ENCODE measurements at regions not wholly inside any gene's neighbourhood (a gene's known extent, or its start where the extent isn't known, plus 50 kb on each side); places are given as distances from the start of the nearest gene placed in this dataset.

GRCh38 chr4:33013282-33013681, 2293.1 kb downstream of the PCDH7 start:
- TF ChIP-seq POLR2A (IDR thresholded peaks at IDR 0.05; ENCODE audit: low read length) (no peak), GATA1 (IDR thresholded peaks at IDR 0.05; ENCODE audit: low read depth, low read length) (no peak)
- DNase-seq, result no peak

- no peak for DNase-seq
- no peak for TF ChIP-seq POLR2A (IDR thresholded peaks at IDR 0.05; ENCODE audit: low read length)
- no peak for TF ChIP-seq GATA1 (IDR thresholded peaks at IDR 0.05; ENCODE audit: low read depth, low read length)
Measured at GRCh38 chr4:33025236-33025635, 2305.1 kb downstream of the PCDH7 start.

GRCh38 chr4:33029976-33030375, 2309.8 kb downstream of the PCDH7 start:
- TF ChIP-seq GATA1 (IDR thresholded peaks at IDR 0.05; ENCODE audit: low read depth, low read length), result no peak
- no peak for TF ChIP-seq POLR2A (IDR thresholded peaks at IDR 0.05; ENCODE audit: low read length)
- DNase-seq, result no peak

GRCh38 chr4:33031328-33031727, 2311.2 kb downstream of the PCDH7 start:
- TF ChIP-seq POLR2A (IDR thresholded peaks at IDR 0.05; ENCODE audit: low read length) (no peak), GATA1 (IDR thresholded peaks at IDR 0.05; ENCODE audit: low read depth, low read length) (no peak)

GRCh38 chr4:33037464-33037863, 2317.3 kb downstream of the PCDH7 start:
- DNase-seq, result no peak
- TF ChIP-seq GATA1 (IDR thresholded peaks at IDR 0.05; ENCODE audit: low read depth, low read length) (no peak), POLR2A (IDR thresholded peaks at IDR 0.05; ENCODE audit: low read length) (no peak)

More at GRCh38 chr4:33031328-33031727, 2311.2 kb downstream of the PCDH7 start:
- DNase-seq, result no peak

GRCh38 chr4:33045334-33045733, 2325.2 kb downstream of the PCDH7 start:
- no peak for DNase-seq
- TF ChIP-seq POLR2A (IDR thresholded peaks at IDR 0.05; ENCODE audit: low read length) (no peak), GATA1 (IDR thresholded peaks at IDR 0.05; ENCODE audit: low read depth, low read length) (no peak)

- no peak for DNase-seq
- TF ChIP-seq POLR2A (IDR thresholded peaks at IDR 0.05; ENCODE audit: low read length) (no peak), GATA1 (IDR thresholded peaks at IDR 0.05; ENCODE audit: low read depth, low read length) (no peak)
Measured at GRCh38 chr4:33052241-33052640, 2332.1 kb downstream of the PCDH7 start.

- DNase-seq, result no peak
- no peak for TF ChIP-seq POLR2A (IDR thresholded peaks at IDR 0.05; ENCODE audit: low read length)
- no peak for TF ChIP-seq GATA1 (IDR thresholded peaks at IDR 0.05; ENCODE audit: low read depth, low read length)
Measured at GRCh38 chr4:33054161-33054560, 2334.0 kb downstream of the PCDH7 start.

- no peak for DNase-seq
- TF ChIP-seq GATA1 (IDR thresholded peaks at IDR 0.05; ENCODE audit: low read depth, low read length) (no peak), POLR2A (IDR thresholded peaks at IDR 0.05; ENCODE audit: low read length) (no peak)
Measured at GRCh38 chr4:33054656-33055196, 2334.6 kb downstream of the PCDH7 start.

- no peak for TF ChIP-seq GATA1 (IDR thresholded peaks at IDR 0.05; ENCODE audit: low read depth, low read length)
Measured at GRCh38 chr4:33057736-33058135, 2337.6 kb downstream of the PCDH7 start.

GRCh38 chr4:33058998-33059397, 2338.8 kb downstream of the PCDH7 start:
- no peak for DNase-seq
- TF ChIP-seq GATA1 (IDR thresholded peaks at IDR 0.05; ENCODE audit: low read depth, low read length) (no peak), POLR2A (IDR thresholded peaks at IDR 0.05; ENCODE audit: low read length) (no peak)

More at GRCh38 chr4:33057736-33058135, 2337.6 kb downstream of the PCDH7 start:
- DNase-seq, result no peak

- peak; percentile 14 to 22 for DNase-seq
- TF ChIP-seq GATA1 (IDR thresholded peaks at IDR 0.05; ENCODE audit: low read depth, low read length), result no peak
- TF ChIP-seq POLR2A (IDR thresholded peaks at IDR 0.05; ENCODE audit: low read length), result no peak
Measured at GRCh38 chr4:33060674-33061542, 2340.7 kb downstream of the PCDH7 start.

- DNase-seq, result no peak
- TF ChIP-seq POLR2A (IDR thresholded peaks at IDR 0.05; ENCODE audit: low read length) (no peak), GATA1 (IDR thresholded peaks at IDR 0.05; ENCODE audit: low read depth, low read length) (no peak)
Measured at GRCh38 chr4:33061727-33062126, 2341.6 kb downstream of the PCDH7 start.

- no peak for DNase-seq
- TF ChIP-seq POLR2A (IDR thresholded peaks at IDR 0.05; ENCODE audit: low read length), result no peak
- no peak for TF ChIP-seq GATA1 (IDR thresholded peaks at IDR 0.05; ENCODE audit: low read depth, low read length)
Measured at GRCh38 chr4:33062155-33062806, 2342.1 kb downstream of the PCDH7 start.
